NCI-H82 treated with DMSO at 0.1 percent for 48 hours (cell line): ENCODE measurements at regions not wholly inside any gene's neighbourhood (a gene's known extent, or its start where the extent isn't known, plus 50 kb on each side); places are given as distances from the start of the nearest gene placed in this dataset.
A peak's percentile ranks its signal among the peaks of the same experiment; 100 is the strongest.

Source experiments
- DNase-seq: peaks from one replicate; lab custom pipeline; 2025; ENCODE audit not compliant: unreplicated experiment; lab: John Stamatoyannopoulos, UW

DNA sequence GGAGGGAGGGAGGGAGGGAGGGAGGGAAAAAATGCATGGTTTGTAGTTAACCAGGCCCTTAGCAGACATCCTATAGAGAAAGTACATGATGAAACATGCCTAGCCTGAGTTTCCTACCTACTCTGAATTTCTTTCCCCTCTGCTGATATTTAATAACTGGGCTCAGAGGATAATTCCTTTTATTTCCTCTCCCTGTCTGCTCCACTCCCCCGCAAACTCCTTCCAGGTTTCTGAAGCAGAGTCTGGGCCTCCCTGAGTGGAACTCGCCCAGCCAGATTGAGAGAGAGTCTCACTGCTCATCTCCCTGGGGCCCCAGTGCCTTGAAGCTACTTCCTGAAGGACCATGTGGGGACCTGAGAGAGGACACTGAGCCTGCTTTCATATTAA lies 111.9 kb upstream of the SLC44A3 start:
- DNase-seq = no peak

DNA sequence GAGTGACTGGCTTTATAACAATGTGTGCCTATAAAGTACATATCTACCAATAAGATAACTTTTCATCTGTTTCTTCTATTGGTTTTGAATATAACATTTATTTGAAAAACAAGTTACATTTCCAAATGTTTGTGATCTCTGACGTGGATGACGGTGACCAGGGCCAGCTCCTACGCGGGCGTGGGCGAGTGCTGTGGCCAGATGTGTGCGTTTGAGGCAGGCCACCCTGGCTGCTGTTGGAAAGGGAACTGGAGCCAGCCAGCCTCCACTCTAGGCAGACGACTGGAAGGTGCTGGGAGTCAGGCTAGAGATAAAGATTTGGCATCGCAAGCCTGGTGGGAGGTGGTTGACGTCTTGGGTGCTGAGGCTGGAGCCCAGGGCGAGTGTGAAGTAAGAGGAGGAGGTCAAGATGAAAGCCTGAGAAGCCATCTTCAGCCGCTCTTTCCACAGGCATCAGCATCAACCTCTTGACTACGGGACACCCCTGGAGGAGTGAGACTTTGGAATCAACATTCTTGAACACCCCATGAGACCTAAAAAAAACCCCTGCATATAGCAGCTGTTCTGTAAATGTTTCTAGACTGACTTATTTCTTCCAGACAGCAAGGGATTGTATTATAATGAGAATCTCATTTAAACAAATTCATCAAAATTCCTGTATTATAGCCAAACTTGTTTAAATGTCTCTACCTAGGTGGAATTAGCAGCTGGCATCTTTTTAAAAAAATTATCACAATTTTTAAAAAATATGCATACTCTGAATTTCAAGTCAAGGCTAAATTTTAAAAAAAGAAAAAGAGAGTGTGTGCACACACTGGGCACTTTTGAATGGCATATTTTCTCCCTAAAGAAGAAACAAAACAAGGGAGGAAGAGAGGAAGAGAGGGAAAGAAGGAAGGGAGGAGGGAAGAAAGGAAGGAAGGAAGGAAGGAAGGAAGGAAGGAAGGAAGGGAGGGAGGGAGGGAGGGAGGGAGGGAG lies 112.5 kb upstream of the SLC44A3 start:
- DNase-seq = no peak

DNA sequence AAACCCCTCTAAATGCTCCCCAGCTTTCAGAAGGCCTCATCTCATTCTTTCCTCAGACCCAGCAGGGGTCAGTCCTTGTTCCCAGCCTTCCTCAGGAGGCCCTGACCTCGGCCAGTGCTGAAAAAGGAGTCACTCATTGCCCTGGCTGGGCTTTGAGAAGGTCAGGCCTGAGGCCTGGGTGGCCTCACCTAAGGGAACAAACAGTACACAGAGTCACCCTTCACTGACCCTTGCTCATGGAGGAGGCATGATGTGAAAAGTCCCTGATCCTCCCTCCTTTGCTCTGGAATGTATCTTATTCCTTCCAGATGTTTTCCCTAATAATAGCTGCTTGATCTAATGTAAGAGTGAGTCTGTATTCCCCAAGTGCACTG lies 117.7 kb upstream of the SLC44A3 start:
- DNase-seq = no peak

DNA sequence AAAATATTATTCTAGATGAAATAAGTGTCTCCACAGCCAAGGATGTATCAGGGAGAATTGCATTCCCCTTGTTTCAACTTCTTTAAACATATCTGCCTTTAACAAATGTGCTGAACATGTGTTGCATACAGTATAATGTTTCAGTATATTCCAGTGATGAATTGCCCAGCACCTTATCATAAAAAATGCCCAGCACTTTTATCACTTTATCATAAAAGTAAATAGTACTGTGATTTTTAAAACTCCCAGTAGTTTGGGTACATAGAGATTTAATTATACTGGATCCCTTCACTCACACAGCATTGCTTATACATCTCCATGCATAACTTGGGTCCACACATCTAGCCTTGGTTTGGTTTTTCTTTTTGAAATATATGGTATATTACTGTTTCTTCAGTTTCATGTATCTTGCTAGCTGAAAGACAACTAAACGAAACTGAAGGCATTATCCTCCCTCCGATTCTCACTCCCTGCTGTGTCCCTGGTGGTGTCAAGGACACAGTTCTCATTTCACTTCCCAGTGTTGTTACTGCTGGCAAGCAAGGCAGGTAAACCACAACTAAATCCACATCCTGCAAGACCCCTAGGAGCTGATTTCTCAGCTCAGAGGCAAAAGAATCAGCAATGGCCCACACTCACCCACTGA lies 118.2 kb upstream of the SLC44A3 start:
- no peak for DNase-seq

DNA sequence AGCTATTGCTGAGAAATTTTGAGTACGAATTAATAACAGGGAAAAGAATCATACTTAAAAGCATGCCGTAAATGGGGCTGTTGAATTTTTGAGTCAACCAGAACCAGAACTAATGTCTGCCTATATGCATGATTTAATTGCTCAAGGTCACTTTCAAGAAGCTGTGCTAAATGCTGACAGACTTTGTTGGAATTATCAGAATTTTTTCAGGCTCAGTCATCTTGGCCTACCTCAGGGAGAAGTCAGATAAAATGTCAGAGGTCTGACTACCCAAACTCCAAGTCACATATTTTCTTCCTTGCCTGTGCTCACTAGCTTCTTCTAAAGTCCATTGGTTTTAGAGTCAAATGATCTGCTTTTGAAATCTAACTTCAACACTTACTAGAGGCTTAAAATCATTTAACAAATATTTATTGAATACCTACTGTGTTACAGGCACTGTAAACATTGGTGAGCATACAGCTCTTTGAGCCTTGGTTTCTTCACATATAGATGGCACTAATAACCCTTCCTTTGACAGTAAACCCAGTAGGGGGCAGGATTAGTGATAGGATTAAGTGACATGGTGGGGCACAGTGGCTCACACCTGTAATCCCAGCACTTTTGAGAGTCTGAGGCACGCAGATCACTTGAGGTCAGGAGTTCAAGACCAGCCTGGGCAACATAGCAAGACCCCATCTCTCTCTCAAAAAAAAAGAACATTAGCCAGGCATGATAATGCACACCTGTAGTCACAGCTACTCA lies 121.2 kb upstream of the SLC44A3 start:
- no peak for DNase-seq

- no peak for DNase-seq
Measured at GRCh38 chr1:94698356-94698755, 121.8 kb upstream of the SLC44A3 start.

DNA sequence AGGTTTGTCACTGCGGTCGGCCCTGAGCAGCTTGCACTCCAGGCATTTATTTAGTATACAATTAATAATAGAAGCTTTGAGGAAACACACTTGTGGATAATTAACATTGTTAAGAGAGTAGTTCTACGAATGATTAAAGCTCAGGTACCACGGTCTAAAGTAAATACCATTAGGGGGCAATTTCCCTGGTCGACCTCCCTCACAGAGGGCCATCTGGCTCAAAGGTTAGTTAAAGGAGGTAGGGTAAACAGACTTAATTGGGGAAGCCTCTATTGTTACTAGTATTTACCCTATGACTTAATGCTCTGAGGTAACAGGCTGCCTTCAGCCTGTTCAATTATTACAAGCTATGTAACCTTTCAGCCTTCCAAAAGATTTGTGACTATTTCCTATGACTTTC lies 122.3 kb upstream of the SLC44A3 start:
- DNase-seq = peak; percentile 14

GRCh38 chr1:94694226-94694915 lies 125.8 kb upstream of the SLC44A3 start:
- DNase-seq = no peak

DNA sequence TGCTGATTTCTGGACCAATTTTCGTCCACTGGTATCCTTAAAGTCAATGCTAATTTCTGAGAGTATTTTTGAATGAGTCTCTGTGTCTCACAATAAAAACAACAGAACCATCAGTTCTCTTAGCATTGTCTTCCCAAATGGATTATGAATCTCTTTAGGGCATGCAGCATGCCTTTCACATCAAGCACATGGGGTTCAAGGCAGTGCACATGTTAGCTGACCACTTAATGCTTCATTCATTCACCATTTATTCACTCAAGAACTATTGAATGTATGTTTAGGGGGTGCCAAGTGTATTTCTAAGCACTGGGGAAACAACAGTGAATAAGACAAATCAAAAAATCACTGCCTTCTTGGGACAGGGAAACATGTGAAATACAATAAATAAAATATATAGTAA lies 126.7 kb upstream of the SLC44A3 start:
- no peak for DNase-seq

DNA sequence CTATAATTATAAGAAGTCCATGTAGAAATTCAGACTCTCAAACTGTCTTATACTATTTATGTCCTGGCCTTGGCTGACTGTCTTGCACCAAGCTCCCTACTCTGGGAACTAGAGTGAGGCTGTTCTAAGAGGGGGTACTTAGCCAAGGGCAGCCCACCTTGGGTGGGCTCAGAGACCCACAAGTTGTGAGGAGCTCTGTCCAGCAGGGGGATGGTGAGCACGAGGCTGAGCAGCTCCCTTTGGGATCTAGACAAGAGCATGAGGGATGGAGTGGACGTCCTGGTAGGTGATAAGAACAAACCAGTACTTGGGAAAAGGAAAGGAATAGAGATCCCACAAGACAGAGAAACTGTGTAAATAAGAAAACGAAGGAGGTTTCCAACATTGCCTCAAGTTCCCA lies 127.1 kb upstream of the SLC44A3 start:
- no peak for DNase-seq

GRCh38 chr1:94688646-94689045 lies 131.5 kb upstream of the SLC44A3 start:
- DNase-seq = no peak

DNA sequence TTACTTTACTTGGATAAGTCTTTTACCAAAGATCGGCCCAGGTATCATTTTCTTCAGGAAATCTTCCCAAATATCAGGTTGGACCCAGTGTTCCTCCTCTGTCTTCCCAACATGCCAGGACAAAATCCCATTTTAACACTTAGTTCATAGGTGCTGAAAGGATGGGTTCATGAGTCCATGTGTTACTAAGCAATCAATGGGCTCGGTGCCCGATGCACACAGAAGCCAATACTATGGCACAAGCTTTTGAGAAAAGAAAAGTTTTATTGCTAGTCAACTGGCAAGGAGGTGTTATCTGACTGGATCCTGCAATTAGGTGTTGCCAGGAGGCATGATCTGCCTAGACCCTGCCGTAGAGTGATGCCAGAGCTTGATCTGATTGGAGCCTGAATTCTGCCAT lies 133.3 kb upstream of the SLC44A3 start:
- DNase-seq = no peak

GRCh38 chr1:94684690-94685250 lies 135.4 kb upstream of the SLC44A3 start:
- no peak for DNase-seq

- no peak for DNase-seq
Measured at GRCh38 chr1:94683886-94684285, 136.3 kb upstream of the SLC44A3 start.

- DNase-seq = no peak
Measured at GRCh38 chr1:94680039-94680377, 138.4 kb upstream of the F3 start.

- DNase-seq = no peak
Measured at GRCh38 chr1:94679332-94680038, 137.9 kb upstream of the F3 start.

DNA sequence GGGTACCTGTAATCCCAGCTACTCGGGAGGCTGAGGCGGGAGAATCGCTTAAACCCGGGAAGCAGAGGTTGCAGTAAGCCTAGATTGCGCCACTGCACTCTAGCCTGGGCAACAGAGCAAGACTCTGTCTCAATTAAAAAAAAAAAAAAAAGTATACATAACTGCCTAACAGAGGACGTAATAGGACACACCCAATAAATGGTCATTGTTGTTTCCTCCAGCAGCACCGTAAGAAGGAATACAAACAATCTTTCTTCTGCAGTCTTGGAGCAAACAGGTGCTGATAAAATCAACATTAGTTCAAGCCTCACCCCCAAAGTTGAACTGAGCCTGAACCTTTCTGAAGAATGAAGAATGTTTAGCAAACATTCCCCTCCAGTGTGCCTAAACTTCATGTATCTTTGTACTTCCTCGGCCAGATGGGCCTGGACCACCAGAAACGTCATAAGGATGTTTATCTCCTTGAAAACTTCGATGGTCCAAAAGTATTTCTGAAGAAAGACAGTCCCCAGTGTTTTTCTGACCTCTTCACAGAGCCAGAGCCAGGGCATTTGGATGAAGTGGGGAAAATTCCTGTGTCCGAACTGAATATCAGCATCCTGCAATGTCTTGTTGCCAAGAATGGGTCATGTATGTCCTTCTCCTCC lies 136.8 kb upstream of the F3 start:
- no peak for DNase-seq

- DNase-seq = no peak
Measured at GRCh38 chr1:94677714-94678113, 136.2 kb upstream of the F3 start.

GRCh38 chr1:94677087-94677486 lies 135.5 kb upstream of the F3 start:
- DNase-seq = no peak

- no peak for DNase-seq
Measured at GRCh38 chr1:94676686-94677085, 135.1 kb upstream of the F3 start.
